ENCODE measurements at regions not wholly inside any gene's neighbourhood (a gene's known extent, or its start where the extent isn't known, plus 50 kb on each side); places are given as distances from the start of the nearest gene placed in this dataset.

DNA sequence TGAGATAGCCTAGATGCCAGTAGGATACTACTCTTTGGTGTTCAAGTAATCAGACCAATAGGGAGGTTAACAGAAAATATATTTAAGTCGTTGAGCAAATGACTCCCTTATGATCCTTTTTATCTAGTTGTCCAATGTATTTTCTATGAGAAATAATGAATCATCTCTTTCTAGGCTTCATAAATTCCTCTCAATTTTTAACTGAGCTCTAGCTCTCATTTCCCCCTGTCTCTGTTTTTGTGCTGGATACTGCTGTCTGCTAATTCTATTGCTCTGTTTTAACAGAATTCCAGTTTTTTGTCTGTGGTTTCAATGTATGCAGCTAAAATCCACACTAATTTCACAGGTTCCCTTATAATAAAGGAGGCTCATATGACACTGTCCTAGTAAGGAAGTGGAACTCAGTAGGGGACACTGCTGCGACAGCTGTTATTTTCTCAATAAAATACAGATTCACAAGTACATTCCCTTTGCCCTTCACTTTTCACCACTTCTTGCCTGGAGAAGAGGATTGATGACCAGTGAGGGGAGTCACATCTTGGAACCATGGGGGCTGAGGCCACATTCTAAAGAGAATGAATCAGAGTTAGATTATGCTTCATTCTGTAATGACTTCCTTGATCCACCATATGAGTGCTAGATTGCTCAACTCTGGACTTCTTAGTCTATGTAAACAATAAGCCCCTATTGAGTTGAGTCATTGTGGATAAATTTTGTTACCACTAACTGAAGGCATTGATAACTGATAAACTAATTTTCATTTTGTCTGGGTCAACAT is 558.7 kb upstream of the KCNMB2 start:
- Histone ChIP-seq H3K27me3 (no peaks in the 10 kb centered on the region), H3K4me1 (peaks cover 22% of the 10 kb centered on the region), H3K27ac (peak overlapping the region; percentile 30), H3K4me3 (no peak overlapping the region), H3K9me3 (replicated peaks) (no peaks in the 10 kb centered on the region), H3K36me3 (no peaks in the 10 kb centered on the region)
- peak; percentile 53 to 72 for DNase-seq

DNA sequence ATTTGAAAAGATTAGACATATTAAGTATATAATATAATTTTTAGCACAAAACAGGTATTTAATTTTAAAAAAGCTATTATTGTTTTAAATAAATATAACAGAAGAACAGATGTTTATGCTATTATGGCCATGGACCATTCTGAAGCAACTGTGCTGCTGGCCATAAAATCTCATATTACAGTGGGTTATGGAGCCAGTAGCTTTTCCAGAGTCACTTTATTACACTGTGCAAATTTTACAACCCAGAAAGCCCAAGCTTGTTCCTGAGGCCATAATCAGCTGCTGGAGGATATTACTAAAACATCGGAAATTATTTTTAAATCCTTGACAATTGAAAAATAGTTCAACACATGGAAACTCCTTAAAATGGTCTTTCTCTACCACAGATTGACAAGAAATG is 557.3 kb upstream of the KCNMB2 start:
- H3K9me3 ChIP-seq (replicated peaks): no peaks in the 10 kb centered on the region
- H3K4me3 ChIP-seq: no peak overlapping the region
- H3K27me3 ChIP-seq: no peaks in the 10 kb centered on the region
- peaks cover 22% of the 10 kb centered on the region for H3K4me1 ChIP-seq
- no peaks in the 10 kb centered on the region for H3K36me3 ChIP-seq
- DNase-seq: peak in 1 of 2 experiments; percentile 23
- H3K27ac ChIP-seq: no peak overlapping the region

GRCh38 chr3:177979703-177980102 is 556.5 kb upstream of the KCNMB2 start:
- no peaks in the 10 kb centered on the region for H3K27me3 ChIP-seq
- H3K27ac ChIP-seq: no peak overlapping the region
- H3K4me3 ChIP-seq: no peak overlapping the region
- no peak for DNase-seq
- no peaks in the 10 kb centered on the region for H3K9me3 ChIP-seq (replicated peaks)
- H3K36me3 ChIP-seq: no peaks in the 10 kb centered on the region
- H3K4me1 ChIP-seq: peaks cover 22% of the 10 kb centered on the region

DNA sequence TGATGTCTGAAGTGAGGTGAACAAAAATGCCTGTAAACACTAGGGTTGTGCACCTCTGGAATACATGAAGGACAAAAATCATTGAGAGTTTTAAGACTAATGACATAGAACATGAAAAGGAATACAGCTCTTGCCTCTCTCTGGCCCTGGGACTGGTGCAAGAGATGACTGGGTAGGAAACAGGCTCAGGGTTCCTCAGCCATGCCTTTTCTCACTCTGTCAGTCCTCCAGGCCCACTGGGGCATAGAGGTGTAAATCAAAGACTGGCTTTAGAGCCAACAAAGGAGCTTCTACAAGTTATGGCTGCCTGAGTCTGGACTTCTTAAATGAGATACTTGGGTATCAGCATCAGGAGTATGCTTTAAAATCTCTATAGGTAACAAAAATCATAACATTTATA is 554.7 kb upstream of the KCNMB2 start:
- no peaks in the 10 kb centered on the region for H3K27me3 ChIP-seq
- no peaks in the 10 kb centered on the region for H3K36me3 ChIP-seq
- no peaks in the 10 kb centered on the region for H3K9me3 ChIP-seq (replicated peaks)
- DNase-seq: no peak
- H3K27ac ChIP-seq: no peak overlapping the region
- H3K4me1 ChIP-seq: peaks cover 22% of the 10 kb centered on the region
- H3K4me3 ChIP-seq: no peak overlapping the region

GRCh38 chr3:177982034-177982433 is 554.2 kb upstream of the KCNMB2 start:
- Histone ChIP-seq H3K4me1 (peaks cover 24% of the 10 kb centered on the region), H3K27ac (no peak overlapping the region), H3K36me3 (no peaks in the 10 kb centered on the region), H3K9me3 (replicated peaks) (no peaks in the 10 kb centered on the region), H3K27me3 (no peaks in the 10 kb centered on the region), H3K4me3 (no peak overlapping the region)
- DNase-seq: no peak

DNA sequence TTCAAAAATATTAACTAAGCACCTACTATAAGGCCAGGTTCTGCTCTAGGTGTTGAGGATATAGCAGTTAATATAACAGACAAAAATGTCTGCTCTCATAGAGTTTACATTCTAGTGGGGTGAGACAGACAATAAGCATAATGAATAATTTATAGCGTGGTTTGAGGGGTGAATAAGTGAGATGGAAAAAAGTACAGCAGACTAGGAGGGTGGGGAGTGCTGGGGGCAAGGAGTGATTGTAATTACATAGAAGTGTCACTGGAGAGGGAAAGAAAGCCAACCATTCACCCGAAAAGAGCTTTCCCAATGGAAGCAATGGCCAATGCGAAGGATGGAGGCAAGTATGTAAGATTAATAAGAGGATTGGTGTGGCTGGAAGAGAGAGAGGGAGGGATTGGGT is 552.9 kb upstream of the KCNMB2 start:
- H3K36me3 ChIP-seq: no peaks in the 10 kb centered on the region
- H3K4me3 ChIP-seq: no peak overlapping the region
- H3K4me1 ChIP-seq: peaks cover 13% of the 10 kb centered on the region
- no peak for DNase-seq
- H3K27me3 ChIP-seq: no peaks in the 10 kb centered on the region
- no peak overlapping the region for H3K27ac ChIP-seq
- no peaks in the 10 kb centered on the region for H3K9me3 ChIP-seq (replicated peaks)

DNA sequence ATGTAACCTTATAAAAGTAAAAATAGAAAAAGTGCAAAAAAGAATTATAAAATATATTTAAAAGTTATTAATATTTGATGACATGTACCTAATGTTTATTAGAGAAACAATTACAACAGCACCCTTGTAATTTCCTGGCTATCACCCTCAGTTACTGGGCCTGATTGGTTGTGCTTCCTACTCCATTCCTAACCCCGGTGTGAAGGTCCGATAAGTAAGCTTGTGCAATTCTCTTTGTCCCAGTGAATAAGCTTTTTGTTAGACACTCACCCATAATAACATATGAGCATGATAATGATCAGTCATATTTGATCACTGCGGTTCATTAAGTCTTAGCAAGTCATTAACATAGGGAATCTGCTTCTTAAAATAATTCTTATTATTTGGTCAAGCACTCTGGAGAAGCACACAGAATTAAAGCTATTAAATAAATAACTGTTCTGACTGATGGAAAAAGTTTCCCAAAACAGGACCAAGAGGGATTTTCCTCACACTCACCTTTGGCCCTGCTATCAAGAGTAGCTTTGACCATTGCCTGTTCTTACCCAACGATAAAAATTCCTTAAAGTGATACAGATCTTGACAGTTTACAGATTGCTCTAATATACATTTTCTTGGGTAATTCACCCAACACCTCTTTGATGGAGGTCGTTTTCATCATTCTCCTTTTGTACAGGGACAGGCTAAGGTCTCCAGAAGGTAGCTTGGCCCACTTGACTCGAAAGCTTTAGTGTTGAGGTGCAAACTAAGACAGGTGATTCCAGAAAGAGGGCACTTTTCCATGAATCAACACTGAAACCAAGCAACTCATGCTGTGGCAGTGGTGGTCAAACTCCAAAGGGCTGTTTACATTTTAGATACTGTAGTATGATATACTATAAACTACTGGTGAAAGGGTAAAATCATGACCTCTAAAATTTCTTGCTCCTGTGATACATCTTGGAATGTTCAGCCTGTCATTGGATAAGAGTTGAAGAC is 543.0 kb upstream of the KCNMB2 start:
- Histone ChIP-seq H3K4me1 (no peaks in the 10 kb centered on the region), H3K4me3 (no peak overlapping the region), H3K9me3 (replicated peaks) (no peaks in the 10 kb centered on the region), H3K27ac (no peak overlapping the region), H3K36me3 (no peaks in the 10 kb centered on the region), H3K27me3 (no peaks in the 10 kb centered on the region)
- DNase-seq: no peak

GRCh38 chr3:177994976-177995375 is 541.3 kb upstream of the KCNMB2 start:
- no peak overlapping the region for H3K4me3 ChIP-seq
- DNase-seq: no peak

GRCh38 chr3:177995381-177996085 is 540.7 kb upstream of the KCNMB2 start:
- no peaks in the 10 kb centered on the region for H3K4me1 ChIP-seq
- no peak overlapping the region for H3K4me3 ChIP-seq
- H3K27ac ChIP-seq: no peak overlapping the region
- no peak for DNase-seq
- H3K9me3 ChIP-seq (replicated peaks): 0 out of 2 replicates have a peak, but pooled peaks cover 3% of the 10 kb centered on the region
- no peaks in the 10 kb centered on the region for H3K36me3 ChIP-seq
- H3K27me3 ChIP-seq: no peaks in the 10 kb centered on the region

More at GRCh38 chr3:177994976-177995375, 541.3 kb upstream of the KCNMB2 start:
- Histone ChIP-seq H3K4me1 (no peaks in the 10 kb centered on the region), H3K36me3 (no peaks in the 10 kb centered on the region), H3K27me3 (no peaks in the 10 kb centered on the region), H3K9me3 (replicated peaks) (0 out of 2 replicates have a peak, but pooled peaks cover 3% of the 10 kb centered on the region), H3K27ac (no peak overlapping the region)

DNA sequence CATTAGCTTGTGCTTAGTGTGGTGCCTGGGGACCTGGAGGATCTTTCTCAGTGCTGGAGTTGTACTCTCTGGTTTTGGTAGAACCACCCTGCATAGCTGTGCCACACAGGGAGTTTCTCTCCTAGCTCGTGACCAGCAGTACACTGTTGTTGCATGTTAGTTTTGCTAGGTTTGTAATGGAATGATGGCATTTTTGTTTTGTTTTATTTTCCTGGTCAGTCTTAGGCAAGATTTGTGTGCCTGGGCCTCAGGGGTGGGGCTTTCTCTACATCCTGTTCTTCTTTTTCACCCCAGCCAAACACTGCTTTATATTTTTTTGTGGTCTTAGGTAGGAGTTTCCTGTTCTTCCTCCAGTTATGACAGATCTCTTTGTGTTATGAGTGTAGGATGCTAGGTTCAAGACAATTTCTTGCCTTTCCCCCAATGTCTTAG is 534.5 kb upstream of the KCNMB2 start:
- no peaks in the 10 kb centered on the region for H3K27me3 ChIP-seq
- no peak overlapping the region for H3K4me3 ChIP-seq
- no peaks in the 10 kb centered on the region for H3K36me3 ChIP-seq
- H3K9me3 ChIP-seq (replicated peaks): 0 out of 2 replicates have a peak, but pooled peaks cover 3% of the 10 kb centered on the region
- no peaks in the 10 kb centered on the region for H3K4me1 ChIP-seq
- H3K27ac ChIP-seq: no peak overlapping the region
- DNase-seq: no peak

DNA sequence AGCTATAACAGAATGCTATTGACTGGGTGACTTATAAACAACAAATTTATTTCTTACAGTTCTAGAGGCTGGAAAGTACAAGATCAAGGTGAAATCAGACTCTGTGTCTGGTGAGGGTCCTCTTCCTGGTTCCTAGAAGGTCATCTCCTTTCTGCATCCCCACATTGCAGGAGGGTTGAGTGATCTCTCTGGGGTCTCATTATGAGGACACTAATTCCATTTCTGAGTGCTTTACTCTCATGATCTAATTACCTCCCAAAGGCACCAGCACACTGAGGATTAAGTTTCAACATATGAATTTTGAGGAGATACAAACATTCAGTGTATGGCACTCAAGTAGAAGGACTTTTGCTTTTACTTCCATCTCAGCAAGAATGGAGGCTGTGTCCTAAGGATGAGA is 534.1 kb upstream of the KCNMB2 start:
- Histone ChIP-seq H3K4me3 (no peak overlapping the region), H3K4me1 (no peaks in the 10 kb centered on the region), H3K9me3 (replicated peaks) (0 out of 2 replicates have a peak, but pooled peaks cover 3% of the 10 kb centered on the region), H3K27ac (no peak overlapping the region), H3K36me3 (no peaks in the 10 kb centered on the region), H3K27me3 (no peaks in the 10 kb centered on the region)
- no peak for DNase-seq

DNA sequence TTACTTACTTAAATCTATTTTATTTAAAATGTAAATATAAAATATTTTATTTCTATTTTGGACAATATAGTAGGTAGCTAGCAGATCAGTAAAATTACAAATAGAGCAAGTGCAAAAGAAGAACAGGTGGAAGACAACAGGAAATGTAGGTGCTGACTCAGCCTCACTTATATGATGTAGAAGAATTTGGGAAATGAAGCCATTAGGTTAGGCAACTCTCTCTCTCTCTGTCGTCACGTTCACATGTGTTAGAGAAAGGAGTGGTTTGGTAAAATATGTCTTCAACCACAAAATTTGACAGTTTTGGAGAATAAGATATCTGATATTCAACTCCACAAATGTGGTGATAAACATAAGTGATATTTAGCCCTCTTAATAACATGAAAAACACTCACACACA is 532.5 kb upstream of the KCNMB2 start:
- no peaks in the 10 kb centered on the region for H3K4me1 ChIP-seq
- H3K4me3 ChIP-seq: no peak overlapping the region
- H3K27me3 ChIP-seq: no peaks in the 10 kb centered on the region
- H3K27ac ChIP-seq: no peak overlapping the region
- H3K9me3 ChIP-seq (replicated peaks): 0 out of 2 replicates have a peak, but pooled peaks cover 3% of the 10 kb centered on the region
- no peaks in the 10 kb centered on the region for H3K36me3 ChIP-seq
- DNase-seq: no peak

- Histone ChIP-seq H3K4me3 (no peak overlapping the region), H3K36me3 (no peaks in the 10 kb centered on the region), H3K4me1 (no peaks in the 10 kb centered on the region), H3K27me3 (no peaks in the 10 kb centered on the region), H3K9me3 (replicated peaks) (no peaks in the 10 kb centered on the region), H3K27ac (no peak overlapping the region)
- no peak for DNase-seq
Measured at GRCh38 chr3:178005961-178006360, 530.3 kb upstream of the KCNMB2 start.

DNA sequence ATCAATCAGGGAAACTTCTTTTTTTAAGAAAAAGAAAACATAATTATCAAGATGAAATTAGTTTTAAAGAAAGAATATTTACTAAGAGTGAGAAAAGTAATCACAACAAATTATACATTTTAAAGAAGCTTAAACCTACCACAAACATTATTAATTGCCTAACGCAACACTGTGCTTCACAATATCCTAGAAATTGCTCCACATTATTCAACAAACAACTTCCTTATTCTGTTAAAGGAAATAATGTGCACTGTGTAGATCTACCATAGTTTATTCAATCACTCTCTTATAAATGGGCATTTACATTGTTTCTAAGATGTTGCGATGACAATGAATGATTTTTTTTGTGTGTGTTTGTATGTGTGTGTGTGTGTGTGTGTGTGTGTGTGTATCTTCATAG is 525.9 kb upstream of the KCNMB2 start:
- no peak overlapping the region for H3K27ac ChIP-seq
- no peaks in the 10 kb centered on the region for H3K4me1 ChIP-seq
- DNase-seq: no peak

More for the DNA sequence above, 525.9 kb upstream of the KCNMB2 start:
- Histone ChIP-seq H3K27me3 (no peaks in the 10 kb centered on the region), H3K36me3 (no peaks in the 10 kb centered on the region), H3K4me3 (no peak overlapping the region), H3K9me3 (replicated peaks) (no peaks in the 10 kb centered on the region)
